Stimulated activated naive CD8-positive, alpha-beta T cell treated with anti-CD3 and anti-CD28 coated beads, Interleukin-15, Interleukin-2, amounts not matched to agents 100 U/mL and 50 U/mL, for 24 hours (primary cell): ENCODE measurements at regions not wholly inside any gene's neighbourhood (a gene's known extent, or its start where the extent isn't known, plus 50 kb on each side); places are given as distances from the start of the nearest gene placed in this dataset.

Experiments used
- ATAC-seq: fragments of 150-1000 bp; cut with Tn5 transposase; one replicate; pipeline ENCODE4 v1.10.0; 2021
- DNase-seq: peaks from one replicate; pipeline ENCODE4 v3.0.0; 2021

- DNase-seq (no peak), ATAC-seq (no peak)
These were observed 268.0 kb downstream of the BMP7 start for GRCh38 chr20:56998438-56998837.

DNA sequence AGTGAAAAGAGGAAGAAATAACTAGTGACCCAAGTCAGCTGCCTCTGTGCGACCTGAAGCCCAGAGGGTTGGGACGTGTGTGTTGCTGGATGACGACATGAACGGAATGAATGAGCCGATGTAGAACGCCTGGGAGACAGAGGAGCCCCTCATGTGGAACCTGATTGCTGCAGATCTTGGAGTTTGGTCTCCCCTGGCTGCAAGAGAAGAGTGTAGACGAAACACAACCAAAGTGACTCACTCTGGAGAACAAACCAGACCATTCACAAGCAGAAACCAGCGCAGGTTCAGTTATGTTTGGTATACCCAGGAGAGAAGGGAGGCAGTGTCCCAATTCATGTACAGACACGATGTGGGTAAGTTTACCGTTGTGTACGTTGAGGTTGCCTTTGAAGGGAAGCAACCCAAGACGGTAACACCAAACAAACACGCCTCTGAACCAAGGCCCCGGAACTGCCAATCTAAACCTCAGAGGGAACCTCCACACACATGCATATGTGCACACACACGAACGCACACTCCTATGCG, 265.9 kb downstream of the BMP7 start:
- DNase-seq (no peak), ATAC-seq (no peak)

GRCh38 chr20:57001126-57001767, 265.2 kb downstream of the BMP7 start:
- ATAC-seq (no peak), DNase-seq (no peak)

GRCh38 chr20:57002066-57002570, 264.3 kb downstream of the BMP7 start:
- DNase-seq (no peak), ATAC-seq (no peak)

- ATAC-seq (no peak), DNase-seq (no peak)
These were observed 263.4 kb downstream of the BMP7 start for GRCh38 chr20:57003012-57003411.

- DNase-seq (no peak), ATAC-seq (no peak)
These were observed 262.0 kb downstream of the BMP7 start for GRCh38 chr20:57004416-57004815.

DNA sequence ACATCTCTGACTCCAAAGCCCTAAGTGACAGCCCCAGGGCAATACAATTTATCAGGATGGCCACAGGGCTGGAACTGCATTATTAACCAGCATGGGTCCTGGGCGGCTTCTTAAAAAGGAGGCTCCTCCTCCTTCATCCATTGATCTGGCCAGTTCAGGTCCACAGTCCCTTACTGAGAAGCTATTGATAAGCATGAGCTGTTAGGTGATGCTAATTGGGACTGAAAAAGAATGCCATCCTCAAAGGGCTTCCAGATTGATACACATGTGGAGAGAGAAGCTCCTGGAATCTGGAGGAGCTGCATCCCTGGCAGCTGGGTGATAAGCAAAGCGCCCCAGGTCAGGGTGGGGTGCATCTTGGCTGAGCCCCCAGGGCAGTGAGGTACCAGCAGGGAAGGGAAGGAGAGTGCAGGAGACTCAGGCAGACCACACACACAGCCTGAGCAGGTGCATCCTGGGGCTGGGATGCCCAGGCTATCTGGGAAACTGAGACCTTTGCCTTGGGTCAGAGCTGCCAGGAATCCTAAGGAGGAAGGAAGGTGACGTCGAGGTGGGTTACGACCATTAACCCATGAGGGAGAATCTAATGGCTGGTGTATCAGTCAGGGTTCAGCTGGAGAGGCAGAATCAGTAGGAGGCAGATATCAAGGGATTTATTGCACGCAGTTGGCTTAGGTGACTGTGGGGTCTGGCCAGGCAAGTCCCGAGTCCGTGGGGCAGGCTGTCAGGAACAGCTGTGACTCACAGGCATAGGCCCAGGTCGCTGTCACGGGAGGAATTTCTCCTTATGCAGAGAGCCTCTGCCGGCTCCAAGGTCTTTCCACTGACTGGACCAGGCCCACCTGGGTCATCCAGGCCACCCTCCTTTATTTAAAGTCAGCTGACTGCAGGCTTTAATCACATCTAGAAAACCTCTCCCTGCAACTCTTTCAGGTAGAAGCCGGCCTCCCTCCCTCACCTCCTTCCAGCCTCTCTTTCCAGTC, 261.2 kb downstream of the BMP7 start:
- DNase-seq (no peak), ATAC-seq (no peak)

- ATAC-seq (no peak), DNase-seq (no peak)
These were observed 259.9 kb downstream of the BMP7 start for GRCh38 chr20:57006411-57007170.

- ATAC-seq (no peak), DNase-seq (no peak)
These were observed 259.3 kb downstream of the BMP7 start for GRCh38 chr20:57007171-57007540.

GRCh38 chr20:57008217-57008616, 258.2 kb downstream of the BMP7 start:
- ATAC-seq, result no peak
- no peak for DNase-seq

DNA sequence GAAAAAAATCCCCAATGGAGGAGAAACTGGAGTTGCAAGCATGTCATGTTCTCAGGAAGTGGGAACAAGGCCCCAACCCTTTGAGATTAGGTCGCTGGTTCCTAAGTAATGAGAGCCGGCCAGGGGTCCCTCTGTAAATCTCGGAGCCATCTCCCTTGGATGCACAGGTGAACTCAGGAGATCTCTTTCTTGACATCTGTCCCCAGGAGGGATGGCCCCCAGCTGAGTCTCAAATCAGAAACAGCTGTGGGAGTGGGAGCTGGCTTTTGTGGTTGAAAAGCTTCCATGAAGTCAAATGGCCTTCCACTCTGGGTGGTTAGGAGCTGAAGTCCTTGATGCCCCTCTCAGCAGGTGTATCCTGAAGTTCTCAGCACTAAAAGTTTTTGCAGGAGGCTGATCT, 257.1 kb downstream of the BMP7 start:
- DNase-seq (no peak), ATAC-seq (no peak)

GRCh38 chr20:57009775-57010174, 256.7 kb downstream of the BMP7 start:
- DNase-seq, result no peak
- ATAC-seq, result no peak

- ATAC-seq, result no peak
- DNase-seq, result no peak
These were observed 253.8 kb downstream of the BMP7 start for GRCh38 chr20:57012691-57013090.

- ATAC-seq (no peak), DNase-seq (no peak)
These were observed 253.2 kb downstream of the BMP7 start for GRCh38 chr20:57013217-57013616.

DNA sequence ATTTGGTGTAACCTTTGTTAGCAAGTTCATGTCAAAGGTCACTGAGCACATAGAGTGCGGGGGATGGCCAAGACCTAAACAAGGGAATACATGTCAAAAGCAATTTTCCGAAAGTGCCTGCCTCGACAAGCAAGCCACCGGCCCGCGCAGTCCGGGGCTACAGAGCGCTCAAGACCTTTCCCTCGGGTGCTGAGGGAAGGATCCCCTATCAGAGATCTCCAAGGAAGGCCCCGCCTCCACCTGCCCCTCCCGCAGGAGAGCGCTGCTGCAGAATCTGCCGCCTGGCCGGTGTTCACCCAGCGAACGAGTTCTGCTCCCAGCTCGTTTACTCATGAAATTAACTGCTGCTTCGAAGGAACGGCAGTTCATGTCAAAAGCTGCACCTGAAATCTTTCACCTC, 252.7 kb downstream of the BMP7 start:
- ATAC-seq, result no peak

DNA sequence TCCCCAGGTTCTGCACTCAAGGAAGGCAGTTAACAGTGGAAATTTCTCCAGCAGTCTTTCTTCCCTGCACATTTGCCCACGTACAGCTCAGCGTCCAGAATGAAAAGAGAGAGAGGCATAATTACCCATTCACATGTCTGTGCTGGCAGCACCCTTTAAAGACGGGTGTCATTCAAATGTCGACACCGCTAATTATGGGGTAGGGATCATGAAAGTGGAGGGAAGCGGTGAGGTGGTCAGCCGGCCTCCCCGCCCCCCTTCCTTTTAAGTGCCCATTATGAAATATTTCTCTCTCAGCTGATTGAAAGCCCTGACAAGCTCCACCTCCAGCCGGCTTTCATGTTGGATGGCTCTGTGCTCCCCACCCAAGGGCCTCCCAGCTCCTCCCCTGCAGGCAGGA, 246.1 kb downstream of the BMP7 start:
- no peak for ATAC-seq
- no peak for DNase-seq

More for the DNA sequence above, 252.7 kb downstream of the BMP7 start:
- no peak for DNase-seq

DNA sequence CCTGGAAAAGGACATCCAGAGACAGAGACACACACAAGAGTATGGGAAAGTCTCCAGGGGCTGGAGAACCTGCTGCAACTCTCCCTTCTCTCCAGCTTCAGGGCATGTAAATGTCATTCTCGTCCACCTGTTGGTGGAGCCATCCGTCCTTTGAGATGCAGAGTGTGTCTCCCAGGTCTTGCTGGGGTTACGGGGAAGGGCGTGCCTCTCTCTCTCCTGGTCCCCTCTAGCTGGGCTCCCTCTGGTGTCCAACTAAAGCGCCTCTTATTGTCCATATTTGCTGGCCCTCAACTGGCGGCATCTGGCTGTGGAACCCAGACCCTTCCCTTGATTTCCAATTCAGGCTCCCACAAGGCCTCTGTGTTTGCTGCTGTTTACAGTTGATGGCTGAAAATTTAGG, 244.1 kb downstream of the BMP7 start:
- DNase-seq (no peak), ATAC-seq (no peak)

DNA sequence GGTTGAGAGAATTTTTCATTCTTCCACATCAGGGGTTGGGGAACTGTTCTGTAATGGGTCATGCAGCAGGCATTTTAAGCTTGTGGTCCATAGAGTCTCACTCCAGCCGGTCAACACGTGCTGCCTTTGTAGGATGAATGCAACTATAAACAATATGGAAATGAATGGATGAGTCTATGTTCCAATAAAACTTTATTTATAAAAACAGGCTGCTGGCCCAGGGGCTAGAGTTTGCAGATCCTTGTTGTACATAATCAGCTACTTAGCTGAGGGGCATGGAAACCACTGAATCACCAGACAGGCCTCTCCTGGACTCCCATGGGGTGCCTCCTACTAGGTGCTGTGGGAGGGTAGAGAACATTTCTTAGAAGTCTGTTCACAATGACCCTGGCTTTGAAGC, 243.4 kb downstream of the BMP7 start:
- no peak for ATAC-seq
- no peak for DNase-seq

GRCh38 chr20:57023997-57024396, 242.4 kb downstream of the BMP7 start:
- no peak for ATAC-seq
- DNase-seq, result no peak

DNA sequence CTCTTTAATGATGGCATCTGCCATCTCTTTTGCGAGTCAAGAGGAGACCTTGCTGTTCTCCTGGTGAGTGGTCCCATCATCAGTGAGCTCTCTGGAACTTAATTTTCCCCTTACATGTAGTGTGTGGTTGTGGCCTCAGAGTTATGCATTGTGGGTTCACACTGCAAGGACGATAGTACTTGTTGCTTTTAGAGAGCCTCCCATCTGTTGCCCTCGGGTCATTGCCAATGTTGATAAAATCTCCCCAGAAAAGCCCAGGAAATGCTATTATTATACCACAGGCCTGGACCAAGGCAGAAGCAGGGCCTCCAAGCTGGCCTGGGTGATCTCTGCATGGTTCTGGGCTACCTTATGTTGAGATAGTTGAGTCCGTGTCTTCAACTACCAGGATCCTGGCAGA, 241.6 kb downstream of the BMP7 start:
- ATAC-seq (no peak), DNase-seq (no peak)

GRCh38 chr20:57025261-57025660, 241.2 kb downstream of the BMP7 start:
- DNase-seq (no peak), ATAC-seq (no peak)

DNA sequence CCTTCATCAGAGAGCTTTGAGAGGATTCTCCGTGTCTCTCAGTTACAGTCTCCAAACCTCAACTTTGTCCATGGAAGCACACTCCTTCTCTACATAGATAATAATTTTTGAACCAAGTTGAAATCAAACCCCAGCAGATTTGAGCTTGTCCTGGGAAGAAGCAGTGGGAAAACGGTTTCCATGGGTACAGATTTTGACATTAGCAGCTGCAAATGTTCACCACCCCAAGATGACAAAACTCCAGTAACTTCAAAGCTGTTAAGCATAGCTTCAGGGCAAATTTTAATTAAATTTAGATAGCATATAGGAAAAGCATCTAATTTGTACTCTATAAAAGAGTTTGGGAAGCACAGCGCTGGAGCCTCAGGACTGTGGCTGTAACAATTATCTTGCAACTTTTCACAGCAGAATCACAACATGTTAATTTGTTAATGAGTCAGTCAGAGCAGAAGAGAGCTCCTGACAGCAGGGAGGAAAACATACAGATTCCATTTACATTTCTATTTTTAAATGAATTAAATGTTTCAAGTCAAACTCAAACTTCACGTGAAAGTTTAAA, 240.7 kb downstream of the BMP7 start:
- DNase-seq (no peak), ATAC-seq (no peak)
